Tongue (tissue), 1 donor: ENCODE measurements at regions not wholly inside any gene's neighbourhood (a gene's known extent, or its start where the extent isn't known, plus 50 kb on each side); places are given as distances from the start of the nearest gene placed in this dataset.
"Not testable (repeated sequence)": the region's sequence is repeated elsewhere in the genome, so short reads cannot be mapped to it uniquely, and the experiment has no call there.

Experiments used
- DNase-seq: peaks from one replicate; pipeline ENCODE4 v3.0.0-alpha.2; 2015

DNA sequence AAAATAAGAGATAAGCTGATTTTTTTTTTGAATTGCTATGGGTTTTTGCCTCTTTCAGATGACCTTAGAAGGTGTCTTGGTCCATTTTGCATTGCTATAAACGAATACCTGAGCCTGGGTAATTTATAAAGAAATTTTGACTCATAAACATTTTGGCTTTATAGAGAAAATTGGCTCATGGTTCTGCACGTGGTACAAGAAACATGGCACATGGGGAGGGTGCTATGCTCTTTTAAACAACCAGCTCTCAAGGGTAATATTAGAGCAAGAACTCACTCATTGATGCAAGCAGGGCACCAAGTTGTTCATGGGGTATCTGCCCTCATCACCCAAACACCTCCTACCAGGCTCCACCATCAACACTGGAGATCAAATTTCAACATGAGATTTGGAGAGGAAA lies 408.8 kb downstream of the NUP35 start:
- DNase-seq = no peak

DNA sequence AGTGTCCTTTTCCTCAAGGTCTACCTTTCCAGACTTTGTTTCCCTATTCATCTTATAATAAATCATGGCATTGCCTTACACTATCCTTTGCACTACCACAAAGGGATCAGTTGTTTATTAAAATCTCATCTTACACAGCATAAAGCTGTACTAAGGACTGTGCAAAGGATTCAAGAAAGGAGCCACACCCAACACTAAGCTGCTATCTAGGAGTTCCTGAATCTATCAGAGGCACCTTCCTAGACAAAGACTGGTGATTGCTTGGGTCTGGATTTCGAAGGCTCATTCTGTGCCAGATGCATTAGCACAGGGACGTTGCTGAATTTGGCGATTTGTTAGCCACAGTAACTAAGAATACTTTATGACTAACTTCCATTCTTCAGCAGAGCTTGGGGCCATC lies 412.0 kb downstream of the NUP35 start:
- DNase-seq = no peak

DNA sequence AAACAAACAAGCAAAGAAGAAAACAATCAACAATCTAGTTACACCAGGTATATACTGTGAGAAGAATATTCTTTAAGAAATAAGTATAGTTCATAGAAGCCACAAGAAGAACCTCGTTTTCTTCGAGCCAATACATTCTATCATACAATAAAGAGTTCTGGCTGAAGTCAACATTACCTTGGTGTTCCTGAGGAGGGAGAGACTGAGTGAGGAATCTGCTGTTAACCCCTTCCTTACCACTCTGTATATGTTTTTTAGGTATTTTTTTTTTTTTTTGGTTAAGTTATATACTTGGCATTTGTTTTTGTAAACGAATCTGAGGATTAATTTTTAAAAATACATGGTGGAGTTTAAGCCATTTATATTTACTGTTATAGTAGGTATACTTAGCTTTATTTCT lies 412.5 kb downstream of the NUP35 start:
- no peak for DNase-seq

DNA sequence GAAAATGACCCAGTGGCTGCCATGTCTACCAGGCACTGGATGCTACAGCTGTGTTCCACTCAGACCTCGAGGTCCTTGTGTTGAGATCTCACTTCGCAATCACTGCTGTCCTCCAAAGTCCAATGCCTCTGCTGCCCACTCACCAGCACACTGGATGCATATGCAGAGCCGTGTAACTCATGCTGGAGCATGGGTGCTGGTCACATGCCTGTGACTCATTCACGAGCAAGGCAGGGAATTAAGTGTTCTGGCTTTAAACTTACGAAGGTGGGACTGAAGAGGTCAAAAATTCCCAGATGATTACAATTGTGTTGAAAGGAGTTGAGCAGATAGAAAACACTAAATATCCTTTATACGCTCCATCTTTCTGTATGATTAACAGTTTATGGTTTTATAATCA lies 417.5 kb downstream of the NUP35 start:
- no peak for DNase-seq

DNA sequence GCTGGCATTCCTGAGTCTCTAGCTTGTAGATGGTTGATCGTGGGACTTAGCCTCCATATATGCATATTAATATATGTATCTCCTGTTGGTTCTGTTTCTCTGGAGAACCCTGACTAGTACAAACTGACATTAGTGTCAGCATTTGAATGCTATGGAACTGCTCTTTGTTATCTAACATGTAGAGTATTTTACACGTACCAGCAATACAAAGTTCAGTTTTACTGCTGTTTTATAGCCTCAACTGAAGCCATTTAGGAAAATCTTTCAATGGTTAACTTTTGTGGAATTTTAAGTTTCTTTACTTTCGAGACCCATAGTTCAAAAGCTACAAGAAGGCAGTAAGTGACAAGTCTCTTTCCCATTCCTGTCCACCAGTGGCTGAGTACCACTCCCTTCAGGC lies 418.4 kb downstream of the NUP35 start:
- no peak for DNase-seq

DNA sequence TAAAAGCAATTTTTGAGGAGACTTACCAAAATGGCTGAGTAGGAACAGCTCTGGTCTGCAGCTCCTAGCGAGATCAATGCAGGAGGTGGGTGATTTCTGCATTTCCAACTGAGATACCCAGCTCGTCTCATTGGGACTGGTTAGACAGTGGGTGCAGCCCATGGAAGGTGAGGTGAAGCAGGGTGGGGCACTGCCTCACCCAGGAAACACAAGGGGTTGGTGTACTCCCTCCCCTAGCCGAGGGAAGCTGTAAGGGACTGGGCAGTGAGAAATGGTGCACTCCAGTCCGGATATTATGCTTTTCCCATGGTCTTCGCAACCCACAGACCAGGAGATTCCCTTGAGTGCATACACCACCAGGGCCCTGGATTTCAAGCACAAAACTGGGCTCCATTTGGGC lies 419.0 kb downstream of the NUP35 start:
- no peak for DNase-seq

DNA sequence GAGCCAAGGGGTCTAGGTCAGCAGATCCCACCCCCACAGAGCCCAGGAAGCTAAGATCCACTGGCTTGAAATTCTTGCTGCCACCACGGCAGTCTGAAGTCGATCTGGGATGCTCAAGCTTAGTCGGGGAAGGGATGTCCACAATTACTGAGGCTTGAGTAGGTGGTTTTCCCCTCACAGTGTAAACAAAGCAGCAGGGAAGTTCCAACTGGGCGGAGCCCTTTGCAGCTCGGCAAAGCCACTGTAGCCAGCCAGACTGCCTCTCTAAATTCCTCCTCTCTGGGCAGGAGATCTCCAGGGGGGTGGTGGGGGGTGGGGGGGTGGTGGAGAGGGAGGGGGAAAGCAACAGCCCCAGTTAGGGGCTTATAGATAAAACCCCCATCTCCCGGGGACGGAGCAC lies 419.5 kb downstream of the NUP35 start:
- DNase-seq = no peak

DNA sequence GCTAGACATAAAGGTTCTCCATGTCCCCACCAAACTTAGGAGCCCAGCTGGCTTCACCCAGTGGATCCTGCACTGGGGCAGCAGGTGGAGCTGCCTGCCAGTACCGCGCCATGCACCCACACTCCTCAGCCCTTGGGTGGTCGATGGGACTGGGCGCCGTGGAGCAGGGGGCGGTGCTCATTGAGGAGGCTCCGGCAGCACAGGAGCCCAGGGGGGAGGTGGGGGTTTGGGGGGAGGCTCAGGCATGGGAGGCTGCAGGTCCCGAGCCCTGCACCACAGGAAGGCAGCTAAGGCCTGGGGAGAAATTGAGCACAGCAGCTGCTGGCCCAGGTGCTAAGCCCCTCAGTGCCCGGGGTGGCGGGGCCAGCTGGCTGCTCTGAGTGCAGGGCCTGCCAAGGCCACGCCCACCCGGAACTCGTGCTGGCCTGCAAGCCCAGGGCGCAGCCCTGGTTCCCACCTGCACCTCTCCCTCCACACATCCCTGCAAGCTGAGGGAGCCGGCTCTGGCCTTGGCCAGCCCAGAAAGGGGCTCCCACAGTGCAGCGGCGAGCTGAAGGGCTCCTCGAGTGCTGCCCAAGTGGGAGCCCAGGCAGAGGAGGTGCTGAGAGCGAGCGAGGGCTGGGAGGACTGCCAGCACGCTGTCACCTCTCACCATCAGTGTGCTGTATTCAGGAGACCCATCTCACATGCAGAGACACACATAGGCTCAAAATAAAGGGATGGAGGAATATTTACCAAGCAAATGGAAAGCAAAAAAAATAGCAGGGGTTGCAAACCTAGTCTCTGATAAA lies 422.5 kb downstream of the NUP35 start:
- not testable (repeated sequence) for DNase-seq

DNA sequence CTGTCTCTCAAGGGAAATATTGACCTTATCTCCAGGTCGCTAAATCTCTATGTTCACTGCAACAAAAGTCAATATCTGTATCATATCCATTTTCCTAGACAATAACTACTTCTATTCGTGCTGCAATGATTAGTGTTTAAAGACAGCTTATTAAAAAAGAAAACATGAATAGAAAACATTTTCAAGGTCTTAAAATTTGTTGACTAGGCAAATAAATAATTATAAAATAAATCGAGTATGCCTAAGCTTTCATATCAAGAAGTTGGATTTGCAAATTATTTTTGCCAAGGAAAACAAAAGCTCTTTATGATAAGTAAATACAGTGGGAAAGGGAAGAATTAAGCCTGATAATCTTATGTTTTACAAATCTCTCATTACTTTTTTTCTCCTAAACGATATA lies 428.5 kb downstream of the NUP35 start:
- no peak for DNase-seq

DNA sequence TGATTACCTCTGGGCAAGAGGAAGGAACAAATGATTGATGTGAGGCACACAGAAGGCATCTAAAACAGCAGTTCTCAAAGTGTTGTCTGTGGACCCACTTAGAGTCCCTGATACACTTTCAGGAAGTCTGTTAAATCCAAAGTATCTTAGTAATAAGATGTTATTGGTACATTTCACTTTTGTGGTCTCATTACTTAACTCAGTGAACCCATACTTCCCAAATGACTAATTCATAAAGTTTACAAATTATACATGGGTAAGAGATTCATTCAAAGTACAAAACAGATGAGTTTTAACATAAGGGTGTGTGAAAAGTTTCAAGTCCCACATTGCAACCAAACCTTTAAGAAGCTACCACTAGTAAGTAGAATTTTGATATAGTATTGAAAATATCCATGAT lies 440.5 kb downstream of the NUP35 start:
- no peak for DNase-seq

DNA sequence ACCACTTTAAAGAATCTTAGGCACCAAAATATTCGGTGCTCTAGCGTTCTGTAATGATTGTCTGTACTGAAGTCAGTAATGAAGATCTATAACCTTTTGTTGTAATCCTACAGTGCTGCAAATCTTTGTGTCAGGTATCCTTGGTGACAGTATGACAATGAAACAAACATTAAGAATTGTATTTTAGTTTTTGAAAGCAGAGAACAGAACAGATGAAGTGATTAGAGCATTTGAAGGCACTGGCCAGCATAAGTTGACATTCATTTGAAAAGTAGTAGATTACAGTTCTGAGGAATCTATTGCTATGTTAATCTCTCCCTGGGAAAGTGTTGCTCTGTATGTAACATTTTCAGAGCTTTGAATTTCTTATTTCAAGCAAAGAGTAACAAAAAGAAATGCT lies 451.2 kb downstream of the NUP35 start:
- no peak for DNase-seq

DNA sequence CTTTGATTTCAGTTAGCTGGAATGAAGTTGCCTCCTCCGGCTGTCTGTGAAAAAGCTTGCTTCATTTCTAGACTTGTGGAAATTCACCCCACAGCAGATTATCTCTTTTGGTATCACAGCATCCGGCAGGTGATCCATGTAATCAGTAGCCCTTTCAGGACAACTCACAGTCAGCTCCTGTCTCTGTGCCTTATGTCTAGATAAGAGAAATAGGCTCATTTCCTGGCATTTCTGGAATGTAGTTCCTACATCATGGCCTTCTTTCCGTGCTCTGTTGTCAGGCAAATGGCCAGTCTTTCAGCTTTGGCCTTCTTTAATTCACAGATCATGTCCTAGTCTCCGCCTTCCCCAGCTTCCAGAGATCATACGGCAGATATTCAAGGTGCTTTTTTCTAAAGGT lies 455.4 kb downstream of the NUP35 start:
- no peak for DNase-seq

DNA sequence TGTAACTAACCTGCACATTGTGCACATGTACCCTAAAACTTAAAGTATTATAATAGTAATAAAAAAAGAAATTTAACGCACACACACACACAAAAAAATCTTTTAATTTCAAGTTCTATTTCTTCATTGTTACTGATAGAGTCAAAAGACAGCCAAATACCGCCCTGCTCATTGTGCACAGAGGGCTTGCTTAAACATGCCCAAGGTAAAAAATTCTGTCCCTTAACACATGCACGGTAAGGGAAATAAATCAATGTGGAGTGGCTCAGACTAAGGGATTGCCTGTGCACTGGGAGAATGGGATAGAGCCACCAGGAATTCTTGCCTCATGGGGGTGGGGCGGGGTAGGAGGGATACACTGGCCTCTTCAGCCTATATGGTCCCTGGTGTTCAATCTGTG lies 468.0 kb downstream of the NUP35 start:
- DNase-seq = no peak

DNA sequence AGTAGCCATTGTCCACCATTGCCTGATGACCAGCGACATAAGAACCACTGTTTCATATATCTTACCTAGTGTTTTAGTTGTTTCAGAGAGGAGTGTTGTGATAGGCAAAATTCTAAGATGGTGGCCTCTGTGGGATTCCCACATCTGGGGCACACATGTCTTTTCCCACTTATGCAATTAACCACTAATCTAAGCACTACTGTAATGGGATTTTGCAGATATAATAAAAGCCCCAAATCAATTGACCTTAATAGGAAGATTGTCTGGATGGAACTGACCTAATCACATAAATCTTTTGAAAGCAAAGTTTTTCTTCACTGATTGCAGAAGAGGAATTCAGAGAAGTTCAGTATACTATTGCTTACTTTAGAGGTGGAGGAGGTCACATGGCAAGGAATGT lies 469.9 kb downstream of the NUP35 start:
- no peak for DNase-seq

DNA sequence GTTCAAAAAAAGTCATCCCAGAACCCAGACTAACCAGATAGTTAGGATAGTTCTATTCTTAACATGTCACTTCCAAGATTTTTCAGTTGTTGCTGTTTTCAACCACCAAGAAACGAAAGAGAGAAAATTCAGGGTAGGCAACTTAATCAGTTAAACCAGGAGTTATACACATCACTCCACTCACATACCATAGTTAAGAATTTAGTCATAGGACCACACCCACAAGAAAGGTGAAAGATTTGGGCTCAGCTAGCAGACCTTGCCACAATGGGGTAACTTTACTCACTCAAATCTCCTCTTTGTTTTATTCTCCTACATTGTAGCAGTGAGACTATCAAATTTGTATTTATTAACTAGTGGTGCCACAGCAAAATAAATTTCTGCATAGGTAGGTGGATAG lies 473.6 kb downstream of the NUP35 start:
- DNase-seq = no peak

DNA sequence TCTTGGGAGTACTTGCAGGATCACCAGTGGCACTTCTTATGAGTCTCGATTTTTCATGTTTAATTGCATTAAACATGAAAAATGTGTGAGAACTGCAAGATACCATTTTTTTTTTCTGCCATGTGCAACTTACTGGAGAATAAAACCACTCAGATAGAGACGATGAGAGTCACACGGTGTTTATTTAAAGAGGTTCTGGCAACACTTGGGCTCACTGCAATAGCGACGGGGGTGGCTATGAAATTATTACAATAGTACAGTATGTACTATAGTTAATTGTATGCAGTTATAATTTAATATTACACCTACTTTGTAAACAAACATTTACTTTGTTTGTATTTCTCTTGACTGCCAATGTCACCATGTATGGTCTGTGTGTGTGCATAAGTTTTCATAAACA lies 479.8 kb downstream of the NUP35 start:
- DNase-seq = no peak

DNA sequence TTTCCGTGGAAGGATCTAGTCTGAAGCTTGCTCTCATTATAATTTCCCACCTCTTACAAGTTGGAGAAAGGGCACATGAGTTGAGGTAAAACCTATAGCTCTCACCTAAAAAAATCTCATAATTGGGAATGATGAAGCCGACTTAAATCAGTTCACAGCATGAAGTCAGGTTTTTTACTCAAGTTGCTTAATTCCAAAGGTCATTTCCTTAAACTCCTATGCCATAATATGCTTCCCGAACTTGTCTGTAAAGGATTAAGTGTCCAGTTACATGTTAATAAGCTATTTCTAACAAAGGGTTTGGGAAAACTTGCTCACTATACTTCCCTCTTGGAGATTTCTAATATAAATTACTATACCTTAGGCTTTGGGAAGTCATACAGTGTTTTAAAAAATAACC lies 481.2 kb downstream of the NUP35 start:
- DNase-seq = no peak

DNA sequence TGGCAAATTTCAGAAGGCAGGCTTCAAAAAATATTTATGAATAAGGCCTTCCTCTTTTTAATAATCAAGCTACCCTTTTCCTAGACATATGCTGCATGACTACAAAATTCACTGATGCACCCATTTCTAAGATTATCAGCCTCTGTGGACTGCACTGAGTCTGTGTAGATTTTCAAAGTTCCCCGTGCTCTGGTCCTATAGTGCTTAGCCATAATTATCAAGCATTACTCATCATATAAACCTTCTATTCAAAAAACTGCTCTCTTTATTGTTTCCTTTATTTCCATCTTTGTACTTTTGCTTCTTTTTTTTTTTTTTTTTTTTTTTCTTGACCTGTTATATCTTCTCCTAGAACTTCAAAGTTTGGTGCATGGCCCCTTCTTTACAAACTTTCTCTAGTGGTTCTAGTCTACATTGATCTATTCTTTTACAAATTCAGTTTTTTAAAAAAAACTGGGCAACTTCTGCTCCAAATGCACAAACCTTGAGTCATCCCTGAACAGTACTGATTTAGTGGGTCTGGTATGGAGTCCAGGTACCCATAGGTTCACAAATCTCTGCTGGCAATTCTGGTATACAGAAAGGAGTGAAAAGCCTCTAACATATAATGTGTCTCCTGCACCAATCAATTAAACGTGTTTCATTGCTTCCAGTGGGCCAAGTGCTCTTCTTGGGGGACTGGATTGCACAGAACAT lies 481.9 kb downstream of the NUP35 start:
- DNase-seq = no peak

DNA sequence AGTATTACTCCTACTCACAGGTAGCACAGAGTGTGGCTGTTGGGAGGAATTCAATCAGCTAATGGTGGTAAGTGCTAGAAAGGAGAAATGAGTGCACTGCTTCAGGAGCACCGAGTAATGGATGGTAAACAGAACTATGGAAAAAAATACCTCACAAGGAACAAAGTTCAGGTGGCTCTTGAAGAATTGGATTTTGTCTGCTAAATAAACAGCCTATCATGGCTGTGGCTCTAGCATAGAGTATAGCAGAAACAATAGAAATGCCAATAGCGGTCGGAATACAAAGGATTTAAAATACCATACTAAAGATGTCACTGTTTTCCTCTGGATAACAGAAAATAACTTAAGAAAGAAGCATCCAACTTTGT lies 482.5 kb downstream of the NUP35 start:
- DNase-seq = no peak

DNA sequence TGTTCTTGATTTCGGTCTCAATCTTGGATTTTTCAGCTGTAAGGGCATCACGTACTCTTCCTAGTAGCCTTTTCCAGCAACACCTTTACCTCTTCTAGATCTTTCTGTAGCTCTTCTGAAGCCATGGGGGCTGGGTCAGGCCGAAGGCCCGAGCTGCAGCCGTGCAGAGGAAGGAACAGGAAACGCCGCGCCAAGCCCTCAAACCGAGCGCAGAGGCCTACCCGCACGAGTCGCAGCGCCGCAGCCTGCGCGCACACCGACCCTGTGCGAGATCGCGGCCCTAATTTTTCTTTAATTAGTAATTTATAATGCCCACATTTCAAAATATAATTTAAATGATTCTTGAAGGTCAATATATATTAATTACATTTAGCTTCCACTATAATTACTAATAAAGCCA lies 483.8 kb downstream of the NUP35 start:
- no peak for DNase-seq

DNA sequence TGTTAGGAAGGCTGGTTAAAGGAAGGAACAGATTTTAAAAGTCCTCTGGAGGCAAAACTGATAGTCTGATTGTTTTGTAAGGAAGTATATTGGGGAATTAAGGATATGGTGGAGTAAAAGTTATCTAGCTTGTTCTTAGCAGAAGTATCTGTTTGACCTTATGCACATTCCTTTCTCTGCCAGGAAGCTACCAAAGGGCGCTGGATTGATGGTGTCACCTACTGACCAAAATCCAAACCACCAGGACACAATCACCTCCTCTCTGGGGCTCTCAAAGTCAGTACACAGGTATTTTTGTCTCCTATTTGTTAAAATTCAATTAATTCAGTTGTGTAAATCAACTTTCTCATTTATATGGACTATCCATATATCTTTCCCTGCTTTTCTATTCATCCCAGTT lies 484.5 kb downstream of the NUP35 start:
- DNase-seq = no peak

DNA sequence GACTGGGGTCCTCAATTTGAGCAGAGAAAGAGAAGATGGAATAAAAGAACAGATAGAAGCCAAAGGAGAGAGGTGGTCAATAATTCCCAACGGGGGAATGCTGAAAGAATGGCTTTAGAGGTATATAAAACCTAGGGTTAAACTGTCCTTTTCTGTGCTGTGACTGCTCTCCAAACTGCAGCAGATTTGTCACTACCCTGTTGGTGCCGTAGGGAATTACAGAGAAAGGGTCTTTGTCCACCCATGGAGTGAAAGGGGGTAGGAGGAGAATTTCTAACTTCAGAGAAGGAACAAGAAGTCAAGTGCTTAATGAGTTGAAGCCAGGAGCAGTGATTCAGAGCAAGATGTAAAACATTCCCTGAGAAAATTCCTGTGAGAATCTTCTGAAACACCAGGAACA lies 486.5 kb downstream of the NUP35 start:
- DNase-seq = no peak

DNA sequence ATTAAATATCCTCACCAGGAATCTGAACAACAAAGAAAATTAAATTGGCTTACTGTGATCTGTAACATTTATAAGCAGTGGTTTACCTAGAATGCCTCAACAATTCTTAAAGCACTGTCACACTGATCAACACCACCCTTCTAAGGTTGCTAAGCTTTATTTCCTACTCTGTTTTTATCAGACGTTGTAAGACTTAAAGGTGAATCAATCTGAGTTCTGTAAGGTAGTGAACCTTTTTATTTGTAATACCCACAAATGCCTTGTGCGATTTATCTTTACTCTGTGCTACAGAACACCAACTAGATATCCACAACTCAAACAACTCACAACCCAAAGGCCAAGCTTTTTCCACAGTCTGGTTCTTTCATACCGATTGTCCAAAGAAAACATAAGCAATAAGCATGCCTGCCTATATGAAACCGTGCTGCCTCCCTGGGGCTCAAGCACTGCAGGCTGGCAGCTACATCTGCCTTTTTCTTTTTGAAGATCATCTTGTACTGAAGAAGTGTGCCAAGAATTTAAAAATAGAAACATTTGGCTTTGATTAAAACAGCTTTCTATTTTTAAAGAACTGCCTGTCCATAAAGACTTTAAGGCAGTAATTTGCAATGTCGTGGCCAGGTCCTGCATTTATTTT lies 490.7 kb downstream of the NUP35 start:
- DNase-seq = peak; percentile 79

DNA sequence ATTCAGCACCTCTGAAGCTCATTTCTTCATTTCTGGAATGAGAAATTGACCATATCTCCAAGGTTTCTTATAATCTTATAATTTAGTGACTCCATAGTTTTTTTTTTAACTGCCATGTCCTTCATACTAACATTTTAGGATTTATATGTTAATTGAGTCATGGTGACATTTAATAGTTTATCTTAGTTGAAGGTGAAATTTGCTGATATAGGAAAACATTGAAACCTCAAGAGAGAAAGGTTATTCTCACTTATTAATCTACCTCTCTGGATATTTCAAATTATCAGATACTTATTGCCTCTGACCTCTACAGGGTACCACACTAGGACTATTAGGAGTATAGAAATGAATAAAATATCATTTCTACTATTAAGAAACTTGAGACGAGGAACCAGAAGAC lies 499.0 kb downstream of the NUP35 start:
- DNase-seq = no peak
